ENCODE measurements at regions not wholly inside any gene's neighbourhood (a gene's known extent, or its start where the extent isn't known, plus 50 kb on each side); places are given as distances from the start of the nearest gene placed in this dataset.

DNA sequence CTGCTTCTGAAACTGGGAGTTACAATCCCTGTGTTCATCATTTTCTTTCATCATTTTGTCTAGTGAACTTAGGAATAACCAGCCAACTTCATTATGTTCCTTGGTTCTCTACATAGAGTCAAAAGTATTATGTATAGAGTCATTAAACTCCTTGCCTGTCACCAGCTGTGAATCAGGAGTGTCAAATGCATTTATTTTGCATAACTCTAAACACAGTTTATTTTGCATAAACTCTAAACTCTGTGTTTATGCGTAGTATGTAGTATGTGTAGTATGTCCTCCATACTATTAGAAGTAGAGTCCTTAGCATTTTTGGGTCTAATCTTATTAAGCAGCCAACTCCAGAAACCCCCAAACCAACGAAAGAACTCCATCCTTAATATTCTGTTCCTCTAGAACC lies 164.4 kb downstream of the EVA1A start:
- TF ChIP-seq, protein P1, sequence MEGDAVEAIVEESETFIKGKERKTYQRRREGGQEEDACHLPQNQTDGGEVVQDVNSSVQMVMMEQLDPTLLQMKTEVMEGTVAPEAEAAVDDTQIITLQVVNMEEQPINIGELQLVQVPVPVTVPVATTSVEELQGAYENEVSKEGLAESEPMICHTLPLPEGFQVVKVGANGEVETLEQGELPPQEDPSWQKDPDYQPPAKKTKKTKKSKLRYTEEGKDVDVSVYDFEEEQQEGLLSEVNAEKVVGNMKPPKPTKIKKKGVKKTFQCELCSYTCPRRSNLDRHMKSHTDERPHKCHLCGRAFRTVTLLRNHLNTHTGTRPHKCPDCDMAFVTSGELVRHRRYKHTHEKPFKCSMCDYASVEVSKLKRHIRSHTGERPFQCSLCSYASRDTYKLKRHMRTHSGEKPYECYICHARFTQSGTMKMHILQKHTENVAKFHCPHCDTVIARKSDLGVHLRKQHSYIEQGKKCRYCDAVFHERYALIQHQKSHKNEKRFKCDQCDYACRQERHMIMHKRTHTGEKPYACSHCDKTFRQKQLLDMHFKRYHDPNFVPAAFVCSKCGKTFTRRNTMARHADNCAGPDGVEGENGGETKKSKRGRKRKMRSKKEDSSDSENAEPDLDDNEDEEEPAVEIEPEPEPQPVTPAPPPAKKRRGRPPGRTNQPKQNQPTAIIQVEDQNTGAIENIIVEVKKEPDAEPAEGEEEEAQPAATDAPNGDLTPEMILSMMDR (conservative IDR thresholded peaks at IDR 0.05; ENCODE audit: low read length), result no peak
- TF ChIP-seq EZH2phosphoT487 (IDR thresholded peaks at IDR 0.05; ENCODE audit: borderline replicate concordance, low read depth, low read length), result no peak

All from OCI-LY7 (cell line).